ENCODE measurements at regions not wholly inside any gene's neighbourhood (a gene's known extent, or its start where the extent isn't known, plus 50 kb on each side); places are given as distances from the start of the nearest gene placed in this dataset.

GRCh38 chr1:208302699-208303238 lies 58.6 kb upstream of the PLXNA2 start:
- H3K79me2 ChIP-seq (ENCODE audit: insufficient read depth, low read length), result no peaks in the 10 kb centered on the region
- no peak for FAIRE-seq
- Mint-ChIP-seq H3K36me3 (ENCODE audit: low read depth, unreplicated experiment) (no peaks in the 10 kb centered on the region), H3K27ac (ENCODE audit: unreplicated experiment) (no peak overlapping the region), H3K27me3 (ENCODE audit: low read depth, unreplicated experiment) (peaks cover 15% of the 10 kb centered on the region), H3K9me3 (ENCODE audit: unreplicated experiment) (no peaks in the 10 kb centered on the region), H3K4me3 (ENCODE audit: unreplicated experiment) (no peak overlapping the region), H3K4me1 (ENCODE audit: low read depth, unreplicated experiment) (no peaks in the 10 kb centered on the region)
- H3K4me3 ChIP-seq (ENCODE audit: insufficient read depth, low read depth, low read length), result no peak overlapping the region
- no peak overlapping the region for H3K9ac ChIP-seq (ENCODE audit: low read length)
- no peaks in the 10 kb centered on the region for H4K20me1 ChIP-seq (ENCODE audit: insufficient read depth, low read length)
- no peak for DNase-seq (ENCODE audit: low read depth)
- TF ChIP-seq EZH2 (IDR thresholded peaks at IDR 0.05; ENCODE audit: insufficient read depth, low read length) (no peak), CTCF (IDR thresholded peaks at IDR 0.05; ENCODE audit: insufficient read depth, low read depth, low read length) (no peak)
- no peak overlapping the region for H2AFZ ChIP-seq (ENCODE audit: low read depth, low read length)
- H3K27me3 ChIP-seq (ENCODE audit: insufficient read depth, low read length), result no peaks in the 10 kb centered on the region
- no peak overlapping the region for H3K4me2 ChIP-seq (ENCODE audit: low read length)
- no peaks in the 10 kb centered on the region for H3K36me3 ChIP-seq (ENCODE audit: insufficient read depth, low read length)
- H3K9me3 ChIP-seq (ENCODE audit: insufficient read depth, low read depth, low read length), result no peaks in the 10 kb centered on the region
- H3K4me1 ChIP-seq (ENCODE audit: insufficient read depth, low read length), result no peaks in the 10 kb centered on the region
- no peak overlapping the region for H3K27ac ChIP-seq (ENCODE audit: low read depth, low read length)

GRCh38 chr1:208303743-208304712 lies 59.8 kb upstream of the PLXNA2 start:
- no peaks in the 10 kb centered on the region for H3K4me1 Mint-ChIP-seq (ENCODE audit: low read depth, unreplicated experiment)
- H3K27me3 Mint-ChIP-seq (ENCODE audit: low read depth, unreplicated experiment), result peaks cover 15% of the 10 kb centered on the region
- Histone ChIP-seq H3K9me3 (ENCODE audit: insufficient read depth, low read depth, low read length) (no peaks in the 10 kb centered on the region), H3K4me3 (ENCODE audit: insufficient read depth, low read depth, low read length) (no peak overlapping the region), H3K4me2 (ENCODE audit: low read length) (no peak overlapping the region), H3K9ac (ENCODE audit: low read length) (no peak overlapping the region), H3K27ac (ENCODE audit: low read depth, low read length) (no peak overlapping the region), H3K4me1 (ENCODE audit: insufficient read depth, low read length) (no peaks in the 10 kb centered on the region), H3K27me3 (ENCODE audit: insufficient read depth, low read length) (no peaks in the 10 kb centered on the region), H4K20me1 (ENCODE audit: insufficient read depth, low read length) (no peaks in the 10 kb centered on the region), H3K36me3 (ENCODE audit: insufficient read depth, low read length) (no peaks in the 10 kb centered on the region), H3K79me2 (ENCODE audit: insufficient read depth, low read length) (no peaks in the 10 kb centered on the region), H2AFZ (ENCODE audit: low read depth, low read length) (no peak overlapping the region)
- FAIRE-seq, result no peak
- H3K4me3 Mint-ChIP-seq (ENCODE audit: unreplicated experiment), result no peak overlapping the region
- TF ChIP-seq EZH2 (IDR thresholded peaks at IDR 0.05; ENCODE audit: insufficient read depth, low read length) (no peak), CTCF (IDR thresholded peaks at IDR 0.05; ENCODE audit: insufficient read depth, low read depth, low read length) (no peak)
- no peaks in the 10 kb centered on the region for H3K36me3 Mint-ChIP-seq (ENCODE audit: low read depth, unreplicated experiment)
- DNase-seq (ENCODE audit: low read depth), result no peak
- no peaks in the 10 kb centered on the region for H3K9me3 Mint-ChIP-seq (ENCODE audit: unreplicated experiment)
- H3K27ac Mint-ChIP-seq (ENCODE audit: unreplicated experiment), result no peak overlapping the region

DNA sequence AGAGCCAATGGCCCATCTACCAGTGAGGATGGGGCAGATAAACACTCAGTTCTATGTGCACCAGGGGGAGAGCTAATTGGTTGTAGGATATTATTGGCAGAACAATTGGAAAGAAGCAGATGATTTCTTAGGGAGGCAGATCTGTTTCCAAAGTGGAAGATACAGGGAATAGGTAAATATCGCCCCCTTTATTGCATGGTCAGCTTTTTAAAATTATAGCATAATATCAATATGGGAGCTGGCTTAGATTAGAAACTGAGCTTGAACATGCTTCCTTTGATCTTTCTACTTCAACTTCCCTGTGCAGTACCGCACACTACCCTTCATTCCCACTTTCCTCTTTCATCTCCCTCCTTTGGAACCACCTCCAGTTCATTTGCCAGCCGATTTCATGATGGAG lies 64.0 kb upstream of the PLXNA2 start:
- H3K27me3 ChIP-seq (ENCODE audit: insufficient read depth, low read length), result no peaks in the 10 kb centered on the region
- no peak overlapping the region for H2AFZ ChIP-seq (ENCODE audit: low read depth, low read length)
- no peaks in the 10 kb centered on the region for H3K36me3 ChIP-seq (ENCODE audit: insufficient read depth, low read length)
- no peak for TF ChIP-seq EZH2 (IDR thresholded peaks at IDR 0.05; ENCODE audit: insufficient read depth, low read length)
- TF ChIP-seq CTCF (IDR thresholded peaks at IDR 0.05; ENCODE audit: insufficient read depth, low read depth, low read length), result no peak
- H3K4me3 ChIP-seq (ENCODE audit: insufficient read depth, low read depth, low read length), result no peak overlapping the region
- no peaks in the 10 kb centered on the region for H3K79me2 ChIP-seq (ENCODE audit: insufficient read depth, low read length)
- Mint-ChIP-seq H3K27me3 (ENCODE audit: low read depth, unreplicated experiment) (peaks cover 9% of the 10 kb centered on the region), H3K4me3 (ENCODE audit: unreplicated experiment) (no peak overlapping the region), H3K27ac (ENCODE audit: unreplicated experiment) (no peak overlapping the region), H3K9me3 (ENCODE audit: unreplicated experiment) (no peaks in the 10 kb centered on the region), H3K4me1 (ENCODE audit: low read depth, unreplicated experiment) (no peaks in the 10 kb centered on the region), H3K36me3 (ENCODE audit: low read depth, unreplicated experiment) (no peaks in the 10 kb centered on the region)
- H3K9me3 ChIP-seq (ENCODE audit: insufficient read depth, low read depth, low read length), result no peaks in the 10 kb centered on the region
- H3K9ac ChIP-seq (ENCODE audit: low read length), result no peak overlapping the region
- H3K4me1 ChIP-seq (ENCODE audit: insufficient read depth, low read length), result no peaks in the 10 kb centered on the region
- no peak overlapping the region for H3K4me2 ChIP-seq (ENCODE audit: low read length)
- no peak overlapping the region for H3K27ac ChIP-seq (ENCODE audit: low read depth, low read length)
- FAIRE-seq (no peak), DNase-seq (ENCODE audit: low read depth) (no peak)
- no peaks in the 10 kb centered on the region for H4K20me1 ChIP-seq (ENCODE audit: insufficient read depth, low read length)
